ENCODE measurements at regions not wholly inside any gene's neighbourhood (a gene's known extent, or its start where the extent isn't known, plus 50 kb on each side); places are given as distances from the start of the nearest gene placed in this dataset.
A peak's percentile ranks its signal among the peaks of the same experiment; 100 is the strongest.
"Not testable (repeated sequence)": the region's sequence is repeated elsewhere in the genome, so short reads cannot be mapped to it uniquely, and the experiment has no call there.

GRCh38 chr14:53620890-53621289 is 335.7 kb downstream of the BMP4 start:
- POLR2A ChIA-PET = no interaction called here
- no peak for DNase-seq (ENCODE audit: extremely low spot score)
- CTCF ChIA-PET = interaction anchor here (1.3 to 3.4 kb wide), 5 partner anchors 9 to 28 kb away, joined by 4 to 11 read pairs (median 5); no protein-coding TSS in a partner anchor

GRCh38 chr14:53620317-53620716 is 336.3 kb downstream of the BMP4 start:
- DNase-seq (ENCODE audit: extremely low spot score) = no peak
- ChIA-PET POLR2A (no interaction called here), CTCF (interaction anchor here (1.5 to 3.4 kb wide), 7 partner anchors 10 to 555 kb away, joined by 4 to 11 read pairs (median 5); no protein-coding TSS in a partner anchor)
- TF ChIP-seq CTCF (IDR thresholded peaks at IDR 0.05; ENCODE audit: control extremely low read depth, extremely low read depth, low read depth, missing control alignments) = no peak

More at GRCh38 chr14:53620890-53621289, 335.7 kb downstream of the BMP4 start:
- no peak for TF ChIP-seq CTCF (IDR thresholded peaks at IDR 0.05; ENCODE audit: control extremely low read depth, extremely low read depth, low read depth, missing control alignments)

GRCh38 chr14:53619691-53620231 is 336.9 kb downstream of the BMP4 start:
- DNase-seq (ENCODE audit: extremely low spot score) = no peak
- TF ChIP-seq CTCF (IDR thresholded peaks at IDR 0.05; ENCODE audit: control extremely low read depth, extremely low read depth, low read depth, missing control alignments) = no peak
- CTCF ChIA-PET = interaction anchor here (0.8 to 3.4 kb wide), 8 partner anchors 11 to 728 kb away, joined by 3 to 11 read pairs (median 4); no protein-coding TSS in a partner anchor
- POLR2A ChIA-PET = no interaction called here

- CTCF ChIA-PET; DNase-seq (ENCODE audit: extremely low spot score); POLR2A ChIA-PET: not testable (repeated sequence)
Observed at GRCh38 chr14:53616536-53616935, 340.1 kb downstream of the BMP4 start.

GRCh38 chr14:53615252-53615651 is 341.4 kb downstream of the BMP4 start:
- no peak for DNase-seq (ENCODE audit: extremely low spot score)
- no peak for TF ChIP-seq CTCF (IDR thresholded peaks at IDR 0.05; ENCODE audit: control extremely low read depth, extremely low read depth, low read depth, missing control alignments)
- CTCF ChIA-PET = interaction anchor here (1.4 to 4.1 kb wide), 5 partner anchors 9 to 77 kb away, joined by 3 to 22 read pairs (median 9); no protein-coding TSS in a partner anchor
- POLR2A ChIA-PET = no interaction called here

DNA sequence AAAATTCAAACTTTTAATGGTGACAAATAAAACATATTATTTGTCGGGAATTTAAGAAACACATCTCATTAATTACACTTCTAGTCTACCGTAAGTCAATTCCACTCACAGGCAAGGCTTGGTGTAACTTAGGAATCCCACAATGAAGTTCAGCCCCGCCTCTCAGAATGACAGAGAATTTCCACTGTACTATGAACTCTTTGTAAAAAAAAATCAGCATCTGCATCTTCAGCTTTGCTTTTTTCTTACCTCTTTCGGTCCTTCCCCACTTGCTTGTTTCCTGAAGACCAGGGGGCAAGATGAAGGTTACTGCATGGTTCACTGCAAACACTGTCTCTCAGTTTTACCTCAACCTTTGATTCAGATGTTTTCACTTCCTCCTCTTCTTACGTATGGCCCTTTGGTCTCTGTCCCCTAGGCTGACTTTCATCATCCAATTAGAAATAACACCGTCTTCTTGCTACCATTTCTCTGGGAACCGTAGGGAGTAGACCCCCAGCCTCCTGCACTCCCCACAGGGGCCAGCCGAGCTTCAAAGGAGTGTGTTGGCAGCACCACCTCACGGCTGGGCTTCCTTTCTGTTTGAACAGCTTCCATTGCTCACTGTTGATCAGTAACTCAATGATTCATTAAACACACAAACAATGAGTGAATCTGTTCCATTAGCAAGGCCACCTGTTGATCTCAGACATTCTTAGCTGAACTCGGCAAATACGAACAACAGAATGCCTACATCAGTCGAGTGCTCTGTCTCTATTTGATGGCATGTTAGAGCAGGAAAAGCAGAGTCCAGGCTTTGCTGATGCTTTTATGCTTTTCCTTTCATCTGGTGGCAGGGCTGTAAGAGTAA is 343.0 kb downstream of the BMP4 start:
- TF ChIP-seq CTCF (IDR thresholded peaks at IDR 0.05; ENCODE audit: control extremely low read depth, extremely low read depth, low read depth, missing control alignments) = no peak
- ChIA-PET CTCF (interaction anchor here (0.6 to 4.1 kb wide), 10 partner anchors 10 to 271 kb away, joined by 3 to 22 read pairs (median 4); no protein-coding TSS in a partner anchor), POLR2A (interaction anchor here (0.7 to 1.3 kb wide), 4 partner anchors 44 to 340 kb away, joined by 3 to 4 read pairs (median 3); no protein-coding TSS in a partner anchor)
- DNase-seq (ENCODE audit: extremely low spot score) = peak; percentile 81

All from GM10248 (cell line).